Upper lobe of left lung (tissue), 4 donors: ENCODE measurements at regions not wholly inside any gene's neighbourhood (a gene's known extent, or its start where the extent isn't known, plus 50 kb on each side); places are given as distances from the start of the nearest gene placed in this dataset.

Experiments
- POLR2A ChIP-seq, 4 donors: fragments of 450-650 bp; IDR thresholded peaks; one replicate each; pipeline ENCODE4 v1.5.1; 2016 to 2017; ENCODE audit warnings: antibody characterized with exemption in 4 of 4, mild to moderate bottlenecking in 2 of 4
- TF ChIP-seq, protein P1 (sequence below), 6 experiments: fragments of 450-650 bp in 4 of 6; fragments of 200-600 bp in 2 of 6; sonication (generic) in 2 of 6; IDR thresholded peaks; one replicate each; pipeline ENCODE4 v1.5.1; 2016 to 2019; ENCODE audit warnings: antibody characterized with exemption in 6 of 6

- TF ChIP-seq, protein P1, sequence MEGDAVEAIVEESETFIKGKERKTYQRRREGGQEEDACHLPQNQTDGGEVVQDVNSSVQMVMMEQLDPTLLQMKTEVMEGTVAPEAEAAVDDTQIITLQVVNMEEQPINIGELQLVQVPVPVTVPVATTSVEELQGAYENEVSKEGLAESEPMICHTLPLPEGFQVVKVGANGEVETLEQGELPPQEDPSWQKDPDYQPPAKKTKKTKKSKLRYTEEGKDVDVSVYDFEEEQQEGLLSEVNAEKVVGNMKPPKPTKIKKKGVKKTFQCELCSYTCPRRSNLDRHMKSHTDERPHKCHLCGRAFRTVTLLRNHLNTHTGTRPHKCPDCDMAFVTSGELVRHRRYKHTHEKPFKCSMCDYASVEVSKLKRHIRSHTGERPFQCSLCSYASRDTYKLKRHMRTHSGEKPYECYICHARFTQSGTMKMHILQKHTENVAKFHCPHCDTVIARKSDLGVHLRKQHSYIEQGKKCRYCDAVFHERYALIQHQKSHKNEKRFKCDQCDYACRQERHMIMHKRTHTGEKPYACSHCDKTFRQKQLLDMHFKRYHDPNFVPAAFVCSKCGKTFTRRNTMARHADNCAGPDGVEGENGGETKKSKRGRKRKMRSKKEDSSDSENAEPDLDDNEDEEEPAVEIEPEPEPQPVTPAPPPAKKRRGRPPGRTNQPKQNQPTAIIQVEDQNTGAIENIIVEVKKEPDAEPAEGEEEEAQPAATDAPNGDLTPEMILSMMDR (IDR thresholded peaks at IDR 0.05), result no peak
- no peak for TF ChIP-seq POLR2A (IDR thresholded peaks at IDR 0.05)
These were observed 80.0 kb upstream of the PCDH20 start for GRCh38 chr13:61495648-61496047.
